K562 (cell line): ENCODE measurements at regions not wholly inside any gene's neighbourhood (a gene's known extent, or its start where the extent isn't known, plus 50 kb on each side); places are given as distances from the start of the nearest gene placed in this dataset.

ENCODE experiments used
- ATAC-seq: fragments of 200-7000 bp; cut with Tn5 transposase; 3 replicates; pipeline ENCODE4 v1.9.1; 2020; ENCODE audit warnings: moderate library complexity
- BruUV-seq: library from RNA; stranded (reverse); fragments of 400-500 nt; replicated peaks from 2 replicates; lab custom pipeline; 2021; lab: Mats Ljungman, UMichigan
- CTCF ChIA-PET: fragments of 300-600 bp; formaldehyde crosslinking; extraction: SDS; loops from one replicate; lab custom pipeline; 2021; ENCODE audit warnings: low intra/inter-chr PET ratio; lab: Yijun Ruan, JAX
- POLR2A ChIA-PET: fragments of 300-600, 350-650 bp; sonication (Branson Sonifier 250); formaldehyde crosslinking; extraction: SDS; loops from one replicate; lab custom pipeline; 2021; ENCODE audit warnings: antibody characterized with exemption, inconsistent platforms; lab: Yijun Ruan, JAX
- DNase-seq, 4 experiments: peaks; one replicate each; pipeline versions ENCODE4 v3.0.0 to v3.0.0-alpha.2; 2011 to 2018; ENCODE audit warnings: low spot score in 3 of 4, mixed read lengths in 3 of 4; ENCODE audit errors: extremely low read depth in 1 of 4
- FAIRE-seq: peaks from 2 replicates; lab custom pipeline; 2011; peaks lifted over from hg19 to GRCh38; lab: Jason Lieb, UNC
- H2AFZ ChIP-seq: 2 replicates; pipeline ENCODE4 v1.6.0; 2011; ENCODE audit warnings: low read depth, low read length, control low read depth, inconsistent platforms
- H3K27ac ChIP-seq: fragments of 200-600 bp; 3 replicates; pipeline ENCODE4 v1.8.0; 2011; ENCODE audit warnings: low read depth, mild to moderate bottlenecking, control low read depth, inconsistent platforms, low read length, moderate library complexity, mixed read lengths; ENCODE audit errors: extremely low read depth
- H3K27me3 ChIP-seq, 2 experiments: fragments of 300-600 bp in 1 of 2; 2 replicates in 1 of 2; 3 replicates in 1 of 2; pipeline versions ENCODE4 v1.6.0 to v1.8.0; 2011; ENCODE audit warnings: inconsistent platforms in 2 of 2, low read length in 2 of 2, mild to moderate bottlenecking in 1 of 2, mixed read lengths in 1 of 2, moderate library complexity in 1 of 2; ENCODE audit not compliant: control insufficient read depth in 2 of 2, insufficient read depth in 2 of 2
- H3K36me3 ChIP-seq: fragments of 300-600 bp; 3 replicates; pipeline ENCODE4 v1.8.0; 2011; ENCODE audit warnings: mild to moderate bottlenecking, low read length, inconsistent platforms; ENCODE audit not compliant: control insufficient read depth, insufficient read depth
- H3K4me1 ChIP-seq, 2 experiments: fragments of 200-600 bp in 1 of 2; replicated peaks in 1 of 2; 2 replicates in 1 of 2; 3 replicates in 1 of 2; pipeline versions ENCODE4 v1.5.1 to v1.8.0; 2011; ENCODE audit warnings: inconsistent platforms in 2 of 2, low read length in 2 of 2, mild to moderate bottlenecking in 1 of 2, mixed read lengths in 1 of 2, moderate library complexity in 1 of 2; ENCODE audit not compliant: control insufficient read depth in 2 of 2, insufficient read depth in 2 of 2
- H3K4me2 ChIP-seq: 2 replicates; pipeline ENCODE4 v1.6.1; 2011; ENCODE audit warnings: low read length, control low read depth, inconsistent platforms, mixed read lengths; ENCODE audit not compliant: insufficient read depth
- H3K4me3 ChIP-seq: fragments of 200-600 bp; sonication (generic), shearing (Covaris generic); 2 replicates; pipeline ENCODE4 v1.5.1; 2016; ENCODE audit warnings: control low read depth, inconsistent platforms
- H3K79me2 ChIP-seq: fragments of 200-600 bp; 3 replicates; pipeline ENCODE4 v1.8.0; 2011; ENCODE audit warnings: low read length, inconsistent platforms; ENCODE audit not compliant: control insufficient read depth, insufficient read depth
- H3K9ac ChIP-seq, 2 experiments: 2 replicates each; pipeline versions ENCODE4 v1.6.0 to v1.6.1; 2011; ENCODE audit warnings: low read depth in 2 of 2, low read length in 2 of 2, control low read depth in 1 of 2, inconsistent platforms in 1 of 2, mild to moderate bottlenecking in 1 of 2, mixed read lengths in 1 of 2; ENCODE audit not compliant: insufficient read depth in 1 of 2
- H3K9me1 ChIP-seq: one replicate; pipeline ENCODE4 v1.6.0; 2011; ENCODE audit warnings: inconsistent platforms, mild to moderate bottlenecking, low read length, moderate library complexity; ENCODE audit not compliant: control insufficient read depth, insufficient read depth
- H3K9me3 ChIP-seq: replicated peaks from 2 replicates; pipeline ENCODE4 v1.5.1; 2011; ENCODE audit warnings: low read depth, low read length, inconsistent platforms; ENCODE audit not compliant: control insufficient read depth, insufficient read depth
- H4K20me1 ChIP-seq: replicated peaks from 2 replicates; pipeline ENCODE4 v1.6.1; 2011; ENCODE audit warnings: low read length, inconsistent platforms, mixed read lengths; ENCODE audit not compliant: control insufficient read depth, insufficient read depth
- DIDO1 ChIP-seq: fragments of 450-650 bp; IDR thresholded peaks from 2 replicates; pipeline ENCODE4 v1.6.1; 2016; ENCODE audit warnings: low read depth, missing biosample characterization, missing genetic modification characterization
- RFX5 ChIP-seq: IDR thresholded peaks from 2 replicates; pipeline ENCODE4 v1.6.1; 2011; ENCODE audit warnings: low read depth, mild to moderate bottlenecking, improper control_type of control experiment, low read length
- U2AF1 ChIP-seq: fragments of 200-400 bp; formaldehyde crosslinking; optimal IDR thresholded peaks from 2 replicates; pipeline ENCODE3; 2017; ENCODE audit warnings: mild to moderate bottlenecking, low read depth, low read length, moderate library complexity
- ZNF408 ChIP-seq: fragments of 250-450 bp; sonication (Bioruptor Pico); IDR thresholded peaks from 2 replicates; pipeline ENCODE4 v1.4.0; 2020; ENCODE audit warnings: low read depth, mild to moderate bottlenecking, moderate library complexity
- ZNF79 ChIP-seq: fragments of 250-450 bp; sonication (Bioruptor Pico); IDR thresholded peaks from 2 replicates; pipeline ENCODE4 v1.4.0; 2020; ENCODE audit warnings: low read depth, mild to moderate bottlenecking, moderate library complexity
- WGBS: fragments of 100-300 bp; shearing (Covaris generic); methylation state at CpG from one replicate; pipeline ENCODE4 v1.1.6; 2016; ENCODE audit warnings: low coverage, mixed read lengths; ENCODE audit not compliant: insufficient coverage; ENCODE audit errors: missing lambda C conversion rate; 5-methylcytosine and 5-hydroxymethylcytosine counted together
- in situ Hi-C: fragments of 300-500 bp; cut with MboI; formaldehyde crosslinking; loops from 4 replicates; pipeline ENCODE4 v1.15.0; 2018; ENCODE audit warnings: inconsistent platforms, mixed read lengths
- intact Hi-C: fragments of 100-400 bp; cut with micrococcal nuclease; formaldehyde crosslinking; loops from 2 replicates; pipeline ENCODE4 v1.14.2; 2022
- TF ChIP-seq, protein P1 (sequence below): fragments of 450-650 bp; formaldehyde crosslinking; IDR thresholded peaks from 2 replicates; pipeline ENCODE4 v1.4.0; 2022; ENCODE audit warnings: mild to moderate bottlenecking, moderate library complexity
- TF ChIP-seq, protein P2 (sequence below): fragments of 250-450 bp; sonication (Bioruptor Pico); IDR thresholded peaks from 2 replicates; pipeline ENCODE4 v1.8.0; 2021; ENCODE audit warnings: mild to moderate bottlenecking, moderate library complexity
- TF ChIP-seq, protein P3 (sequence below): sonication (generic); IDR thresholded peaks from 2 replicates; pipeline ENCODE4 v1.6.1; 2016
- TF ChIP-seq, protein P4 (sequence below): fragments of 250-450 bp; sonication (Bioruptor Pico); IDR thresholded peaks from 2 replicates; pipeline ENCODE4 v1.5.0; 2020; ENCODE audit warnings: mild to moderate bottlenecking, borderline replicate concordance
- TF ChIP-seq, protein P5 (sequence below), 2 experiments: IDR thresholded peaks; 2 replicates each; pipeline ENCODE4 v1.6.1; 2012; ENCODE audit warnings: improper control_type of control experiment in 2 of 2, low read depth in 2 of 2, low read length in 2 of 2, borderline replicate concordance in 1 of 2
- TF ChIP-seq, protein P6 (sequence below): fragments of 450-650 bp; formaldehyde crosslinking; conservative IDR thresholded peaks from 2 replicates; pipeline ENCODE4 v1.4.0; 2022; ENCODE audit warnings: mild to moderate bottlenecking, missing genetic modification characterization

DNA sequence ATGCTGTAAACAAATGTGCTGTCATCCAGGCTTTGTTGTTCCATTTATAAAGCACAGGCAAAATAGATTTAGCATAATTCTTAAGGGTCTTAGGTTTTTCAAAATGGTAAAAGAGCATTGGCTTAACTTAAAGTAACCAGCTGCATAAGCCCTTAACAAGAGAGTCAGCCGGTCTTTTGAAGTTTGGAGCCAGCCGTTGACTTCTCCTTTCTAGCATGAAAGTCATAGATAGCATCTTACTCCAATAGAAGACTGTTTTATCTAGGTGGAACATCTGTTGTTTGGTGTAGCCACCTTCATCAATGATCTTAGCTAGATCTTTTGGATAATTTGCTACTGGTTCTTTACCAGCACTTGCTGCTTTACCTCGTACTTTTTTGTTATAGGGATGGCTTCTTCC is 297.5 kb upstream of the DCBLD2 start:
- no peaks in the 10 kb centered on the region for H3K9me1 ChIP-seq
- H3K9me3 ChIP-seq, result no peaks in the 10 kb centered on the region
- no TSS peak for BruUV-seq
- no peaks in the 10 kb centered on the region for H3K79me2 ChIP-seq
- no peaks in the 10 kb centered on the region for H3K27me3 ChIP-seq
- no peak overlapping the region for H2AFZ ChIP-seq
- in situ Hi-C loops (no loop called here), intact Hi-C loops (no loop called here)
- no peaks in the 10 kb centered on the region for H3K36me3 ChIP-seq
- no peak for ATAC-seq
- no peaks in the 10 kb centered on the region for H4K20me1 ChIP-seq
- no peak for FAIRE-seq
- no peak overlapping the region for H3K4me3 ChIP-seq
- ChIA-PET POLR2A (no interaction called here), CTCF (interaction anchor here (0.6 kb wide), 1 partner anchor 1624 kb away, joined by 3 read pairs; no protein-coding TSS in a partner anchor)
- H3K4me1 ChIP-seq, result no peaks in the 10 kb centered on the region
- H3K4me2 ChIP-seq, result no peak overlapping the region
- 0% methylated on average over 3 of the region's 3 CpGs for WGBS
- no peak overlapping the region for H3K9ac ChIP-seq
- DNase-seq, result no peak
- no peak overlapping the region for H3K27ac ChIP-seq
- TF ChIP-seq ZNF79 (CRISPR knock-in tag) (no peak), U2AF1 (no peak), RFX5 (no peak), ZNF408 (CRISPR knock-in tag) (no peak), DIDO1 (tag) (no peak)
- TF ChIP-seq, protein P1, sequence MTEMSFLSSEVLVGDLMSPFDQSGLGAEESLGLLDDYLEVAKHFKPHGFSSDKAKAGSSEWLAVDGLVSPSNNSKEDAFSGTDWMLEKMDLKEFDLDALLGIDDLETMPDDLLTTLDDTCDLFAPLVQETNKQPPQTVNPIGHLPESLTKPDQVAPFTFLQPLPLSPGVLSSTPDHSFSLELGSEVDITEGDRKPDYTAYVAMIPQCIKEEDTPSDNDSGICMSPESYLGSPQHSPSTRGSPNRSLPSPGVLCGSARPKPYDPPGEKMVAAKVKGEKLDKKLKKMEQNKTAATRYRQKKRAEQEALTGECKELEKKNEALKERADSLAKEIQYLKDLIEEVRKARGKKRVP (CRISPR knock-in tag), result no peak
- TF ChIP-seq, protein P2, sequence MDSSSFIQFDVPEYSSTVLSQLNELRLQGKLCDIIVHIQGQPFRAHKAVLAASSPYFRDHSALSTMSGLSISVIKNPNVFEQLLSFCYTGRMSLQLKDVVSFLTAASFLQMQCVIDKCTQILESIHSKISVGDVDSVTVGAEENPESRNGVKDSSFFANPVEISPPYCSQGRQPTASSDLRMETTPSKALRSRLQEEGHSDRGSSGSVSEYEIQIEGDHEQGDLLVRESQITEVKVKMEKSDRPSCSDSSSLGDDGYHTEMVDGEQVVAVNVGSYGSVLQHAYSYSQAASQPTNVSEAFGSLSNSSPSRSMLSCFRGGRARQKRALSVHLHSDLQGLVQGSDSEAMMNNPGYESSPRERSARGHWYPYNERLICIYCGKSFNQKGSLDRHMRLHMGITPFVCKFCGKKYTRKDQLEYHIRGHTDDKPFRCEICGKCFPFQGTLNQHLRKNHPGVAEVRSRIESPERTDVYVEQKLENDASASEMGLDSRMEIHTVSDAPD, result no peak
- TF ChIP-seq, protein P3, sequence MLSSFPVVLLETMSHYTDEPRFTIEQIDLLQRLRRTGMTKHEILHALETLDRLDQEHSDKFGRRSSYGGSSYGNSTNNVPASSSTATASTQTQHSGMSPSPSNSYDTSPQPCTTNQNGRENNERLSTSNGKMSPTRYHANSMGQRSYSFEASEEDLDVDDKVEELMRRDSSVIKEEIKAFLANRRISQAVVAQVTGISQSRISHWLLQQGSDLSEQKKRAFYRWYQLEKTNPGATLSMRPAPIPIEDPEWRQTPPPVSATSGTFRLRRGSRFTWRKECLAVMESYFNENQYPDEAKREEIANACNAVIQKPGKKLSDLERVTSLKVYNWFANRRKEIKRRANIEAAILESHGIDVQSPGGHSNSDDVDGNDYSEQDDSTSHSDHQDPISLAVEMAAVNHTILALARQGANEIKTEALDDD, result no peak
- TF ChIP-seq, protein P4, sequence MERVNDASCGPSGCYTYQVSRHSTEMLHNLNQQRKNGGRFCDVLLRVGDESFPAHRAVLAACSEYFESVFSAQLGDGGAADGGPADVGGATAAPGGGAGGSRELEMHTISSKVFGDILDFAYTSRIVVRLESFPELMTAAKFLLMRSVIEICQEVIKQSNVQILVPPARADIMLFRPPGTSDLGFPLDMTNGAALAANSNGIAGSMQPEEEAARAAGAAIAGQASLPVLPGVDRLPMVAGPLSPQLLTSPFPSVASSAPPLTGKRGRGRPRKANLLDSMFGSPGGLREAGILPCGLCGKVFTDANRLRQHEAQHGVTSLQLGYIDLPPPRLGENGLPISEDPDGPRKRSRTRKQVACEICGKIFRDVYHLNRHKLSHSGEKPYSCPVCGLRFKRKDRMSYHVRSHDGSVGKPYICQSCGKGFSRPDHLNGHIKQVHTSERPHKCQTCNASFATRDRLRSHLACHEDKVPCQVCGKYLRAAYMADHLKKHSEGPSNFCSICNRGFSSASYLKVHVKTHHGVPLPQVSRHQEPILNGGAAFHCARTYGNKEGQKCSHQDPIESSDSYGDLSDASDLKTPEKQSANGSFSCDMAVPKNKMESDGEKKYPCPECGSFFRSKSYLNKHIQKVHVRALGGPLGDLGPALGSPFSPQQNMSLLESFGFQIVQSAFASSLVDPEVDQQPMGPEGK, result no peak
- TF ChIP-seq, protein P5, sequence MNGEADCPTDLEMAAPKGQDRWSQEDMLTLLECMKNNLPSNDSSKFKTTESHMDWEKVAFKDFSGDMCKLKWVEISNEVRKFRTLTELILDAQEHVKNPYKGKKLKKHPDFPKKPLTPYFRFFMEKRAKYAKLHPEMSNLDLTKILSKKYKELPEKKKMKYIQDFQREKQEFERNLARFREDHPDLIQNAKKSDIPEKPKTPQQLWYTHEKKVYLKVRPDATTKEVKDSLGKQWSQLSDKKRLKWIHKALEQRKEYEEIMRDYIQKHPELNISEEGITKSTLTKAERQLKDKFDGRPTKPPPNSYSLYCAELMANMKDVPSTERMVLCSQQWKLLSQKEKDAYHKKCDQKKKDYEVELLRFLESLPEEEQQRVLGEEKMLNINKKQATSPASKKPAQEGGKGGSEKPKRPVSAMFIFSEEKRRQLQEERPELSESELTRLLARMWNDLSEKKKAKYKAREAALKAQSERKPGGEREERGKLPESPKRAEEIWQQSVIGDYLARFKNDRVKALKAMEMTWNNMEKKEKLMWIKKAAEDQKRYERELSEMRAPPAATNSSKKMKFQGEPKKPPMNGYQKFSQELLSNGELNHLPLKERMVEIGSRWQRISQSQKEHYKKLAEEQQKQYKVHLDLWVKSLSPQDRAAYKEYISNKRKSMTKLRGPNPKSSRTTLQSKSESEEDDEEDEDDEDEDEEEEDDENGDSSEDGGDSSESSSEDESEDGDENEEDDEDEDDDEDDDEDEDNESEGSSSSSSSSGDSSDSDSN (IDR thresholded peaks at IDR 0.05; ENCODE audit: borderline replicate concordance in 1 of 2, low read depth in 2 of 2, low read length in 2 of 2), result no peak
- TF ChIP-seq, protein P6, sequence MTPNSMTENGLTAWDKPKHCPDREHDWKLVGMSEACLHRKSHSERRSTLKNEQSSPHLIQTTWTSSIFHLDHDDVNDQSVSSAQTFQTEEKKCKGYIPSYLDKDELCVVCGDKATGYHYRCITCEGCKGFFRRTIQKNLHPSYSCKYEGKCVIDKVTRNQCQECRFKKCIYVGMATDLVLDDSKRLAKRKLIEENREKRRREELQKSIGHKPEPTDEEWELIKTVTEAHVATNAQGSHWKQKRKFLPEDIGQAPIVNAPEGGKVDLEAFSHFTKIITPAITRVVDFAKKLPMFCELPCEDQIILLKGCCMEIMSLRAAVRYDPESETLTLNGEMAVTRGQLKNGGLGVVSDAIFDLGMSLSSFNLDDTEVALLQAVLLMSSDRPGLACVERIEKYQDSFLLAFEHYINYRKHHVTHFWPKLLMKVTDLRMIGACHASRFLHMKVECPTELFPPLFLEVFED (CRISPR knock-in tag), result no peak
